Body of pancreas (tissue), 4 donors: ENCODE measurements at regions not wholly inside any gene's neighbourhood (a gene's known extent, or its start where the extent isn't known, plus 50 kb on each side); places are given as distances from the start of the nearest gene placed in this dataset.

Source experiments
- POLR2A ChIP-seq, 3 donors: fragments of 450-650 bp; IDR thresholded peaks; one replicate each; pipeline ENCODE4 v1.6.1; 2016; ENCODE audit warnings: antibody characterized with exemption in 3 of 3, mild to moderate bottlenecking in 2 of 3
- TF ChIP-seq, protein P1 (sequence below), 7 experiments: fragments of 450-650 bp in 4 of 7; fragments of 200-600 bp in 3 of 7; sonication (generic) in 3 of 7; IDR thresholded peaks; one replicate each; pipeline ENCODE4 v1.5.1; 2016 to 2019; ENCODE audit warnings: antibody characterized with exemption in 7 of 7

- TF ChIP-seq POLR2A (IDR thresholded peaks at IDR 0.05): no peak
- TF ChIP-seq, protein P1, sequence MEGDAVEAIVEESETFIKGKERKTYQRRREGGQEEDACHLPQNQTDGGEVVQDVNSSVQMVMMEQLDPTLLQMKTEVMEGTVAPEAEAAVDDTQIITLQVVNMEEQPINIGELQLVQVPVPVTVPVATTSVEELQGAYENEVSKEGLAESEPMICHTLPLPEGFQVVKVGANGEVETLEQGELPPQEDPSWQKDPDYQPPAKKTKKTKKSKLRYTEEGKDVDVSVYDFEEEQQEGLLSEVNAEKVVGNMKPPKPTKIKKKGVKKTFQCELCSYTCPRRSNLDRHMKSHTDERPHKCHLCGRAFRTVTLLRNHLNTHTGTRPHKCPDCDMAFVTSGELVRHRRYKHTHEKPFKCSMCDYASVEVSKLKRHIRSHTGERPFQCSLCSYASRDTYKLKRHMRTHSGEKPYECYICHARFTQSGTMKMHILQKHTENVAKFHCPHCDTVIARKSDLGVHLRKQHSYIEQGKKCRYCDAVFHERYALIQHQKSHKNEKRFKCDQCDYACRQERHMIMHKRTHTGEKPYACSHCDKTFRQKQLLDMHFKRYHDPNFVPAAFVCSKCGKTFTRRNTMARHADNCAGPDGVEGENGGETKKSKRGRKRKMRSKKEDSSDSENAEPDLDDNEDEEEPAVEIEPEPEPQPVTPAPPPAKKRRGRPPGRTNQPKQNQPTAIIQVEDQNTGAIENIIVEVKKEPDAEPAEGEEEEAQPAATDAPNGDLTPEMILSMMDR (IDR thresholded peaks at IDR 0.05): no peak
Observed at GRCh38 chr3:160112996-160113395, 112.2 kb upstream of the C3orf80 start.
